ENCODE measurements at regions not wholly inside any gene's neighbourhood (a gene's known extent, or its start where the extent isn't known, plus 50 kb on each side); places are given as distances from the start of the nearest gene placed in this dataset.

DNA sequence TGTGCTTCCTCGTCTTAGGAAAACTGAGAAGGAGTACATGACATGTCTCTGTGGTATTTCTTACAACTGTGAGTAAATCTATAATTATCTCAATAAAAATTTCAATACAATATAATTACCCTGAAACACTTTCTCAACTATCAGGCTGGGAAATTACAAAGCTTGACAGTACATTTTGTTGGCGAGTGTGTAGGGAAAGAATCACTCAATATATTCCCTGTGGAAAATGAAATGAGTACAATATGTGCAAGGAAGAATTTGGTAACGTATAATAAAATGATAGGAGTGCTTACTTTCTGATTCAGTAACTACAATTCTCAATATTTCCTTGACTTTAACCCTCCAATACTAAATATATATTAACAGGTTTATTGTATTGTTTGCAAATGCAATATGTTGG lies 818.2 kb upstream of the CADM2 start:
- TF ChIP-seq, protein P1, sequence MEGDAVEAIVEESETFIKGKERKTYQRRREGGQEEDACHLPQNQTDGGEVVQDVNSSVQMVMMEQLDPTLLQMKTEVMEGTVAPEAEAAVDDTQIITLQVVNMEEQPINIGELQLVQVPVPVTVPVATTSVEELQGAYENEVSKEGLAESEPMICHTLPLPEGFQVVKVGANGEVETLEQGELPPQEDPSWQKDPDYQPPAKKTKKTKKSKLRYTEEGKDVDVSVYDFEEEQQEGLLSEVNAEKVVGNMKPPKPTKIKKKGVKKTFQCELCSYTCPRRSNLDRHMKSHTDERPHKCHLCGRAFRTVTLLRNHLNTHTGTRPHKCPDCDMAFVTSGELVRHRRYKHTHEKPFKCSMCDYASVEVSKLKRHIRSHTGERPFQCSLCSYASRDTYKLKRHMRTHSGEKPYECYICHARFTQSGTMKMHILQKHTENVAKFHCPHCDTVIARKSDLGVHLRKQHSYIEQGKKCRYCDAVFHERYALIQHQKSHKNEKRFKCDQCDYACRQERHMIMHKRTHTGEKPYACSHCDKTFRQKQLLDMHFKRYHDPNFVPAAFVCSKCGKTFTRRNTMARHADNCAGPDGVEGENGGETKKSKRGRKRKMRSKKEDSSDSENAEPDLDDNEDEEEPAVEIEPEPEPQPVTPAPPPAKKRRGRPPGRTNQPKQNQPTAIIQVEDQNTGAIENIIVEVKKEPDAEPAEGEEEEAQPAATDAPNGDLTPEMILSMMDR (conservative IDR thresholded peaks at IDR 0.05; ENCODE audit: low read length), result no peak
- TF ChIP-seq EZH2phosphoT487 (IDR thresholded peaks at IDR 0.05; ENCODE audit: borderline replicate concordance), result no peak
